NCI-H1092 (cell line): ENCODE measurements at regions not wholly inside any gene's neighbourhood (a gene's known extent, or its start where the extent isn't known, plus 50 kb on each side); places are given as distances from the start of the nearest gene placed in this dataset.

Experiments used
- DNase-seq: peaks from one replicate; lab custom pipeline; 2025; lab: John Stamatoyannopoulos, UW

GRCh38 chr11:25970726-25971508, 361.0 kb upstream of the ANO3 start:
- DNase-seq, result no peak

- DNase-seq, result no peak
Measured at GRCh38 chr11:25980091-25980490, 351.8 kb upstream of the ANO3 start.

DNA sequence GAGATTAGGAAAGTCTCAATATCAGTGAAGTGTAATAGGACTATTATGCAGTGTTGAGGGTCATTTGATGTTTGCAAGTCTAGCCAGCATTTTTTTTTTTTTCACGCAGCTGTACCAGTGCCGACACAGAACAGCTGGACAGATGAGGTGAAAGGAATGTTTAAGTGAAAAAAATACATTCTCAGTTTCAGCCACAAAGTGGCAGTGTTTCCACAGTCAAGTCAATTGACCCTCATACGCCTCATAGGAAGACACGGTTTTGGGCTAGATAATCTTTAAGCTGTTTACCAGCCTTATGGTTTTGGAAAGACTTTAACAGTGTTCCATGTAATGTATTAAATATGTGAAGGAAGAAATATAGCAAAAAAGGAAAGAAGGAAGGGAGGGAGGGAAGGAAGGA, 349.9 kb upstream of the ANO3 start:
- no peak for DNase-seq

- DNase-seq, result no peak
Measured at GRCh38 chr11:25983280-25983679, 348.6 kb upstream of the ANO3 start.

GRCh38 chr11:25988178-25988577, 343.8 kb upstream of the ANO3 start:
- no peak for DNase-seq

GRCh38 chr11:25990406-25990805, 341.5 kb upstream of the ANO3 start:
- no peak for DNase-seq

GRCh38 chr11:25991476-25991875, 340.5 kb upstream of the ANO3 start:
- no peak for DNase-seq

DNA sequence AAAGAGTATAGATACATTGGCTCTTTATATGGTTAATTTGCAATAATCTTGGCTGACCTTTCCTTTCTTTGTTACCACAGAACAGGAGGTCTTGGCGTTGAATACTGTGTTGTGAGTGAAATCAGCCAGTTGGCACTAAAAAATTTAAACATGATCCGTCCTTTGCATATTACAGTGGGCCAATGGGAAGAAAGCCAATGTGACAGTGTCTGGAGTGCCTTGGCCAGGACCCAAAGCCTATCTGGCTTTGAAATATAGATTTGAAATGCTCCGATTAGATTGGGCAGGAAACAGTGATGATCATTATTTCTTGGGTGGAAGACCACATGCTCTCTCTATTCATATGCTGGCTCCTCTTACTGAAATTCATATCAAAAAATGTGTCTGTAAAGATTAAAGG, 339.6 kb upstream of the ANO3 start:
- DNase-seq, result no peak

DNA sequence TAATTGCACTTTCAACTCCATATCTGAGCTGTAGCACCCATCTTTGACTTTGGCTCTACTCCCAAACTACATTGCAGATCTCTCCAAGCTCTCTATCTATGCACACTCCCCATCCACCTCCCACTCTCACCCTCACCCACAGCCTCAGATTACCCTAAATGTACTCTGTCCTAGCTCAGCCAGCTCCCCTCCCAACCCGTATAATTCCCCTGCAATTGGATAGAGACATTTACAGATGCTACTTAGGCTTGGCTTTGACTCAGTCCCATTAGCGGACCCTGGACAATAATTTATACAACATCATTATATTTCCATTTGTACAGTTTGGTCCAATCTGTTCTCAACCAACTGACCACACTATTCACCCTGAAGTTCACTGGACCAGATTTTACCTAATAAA, 338.9 kb upstream of the ANO3 start:
- DNase-seq, result peak; percentile 0

GRCh38 chr11:26011474-26011873, 320.5 kb upstream of the ANO3 start:
- DNase-seq, result no peak

GRCh38 chr11:26014456-26015115, 317.3 kb upstream of the ANO3 start:
- DNase-seq, result no peak

GRCh38 chr11:26017322-26017860, 314.5 kb upstream of the ANO3 start:
- DNase-seq, result no peak

DNA sequence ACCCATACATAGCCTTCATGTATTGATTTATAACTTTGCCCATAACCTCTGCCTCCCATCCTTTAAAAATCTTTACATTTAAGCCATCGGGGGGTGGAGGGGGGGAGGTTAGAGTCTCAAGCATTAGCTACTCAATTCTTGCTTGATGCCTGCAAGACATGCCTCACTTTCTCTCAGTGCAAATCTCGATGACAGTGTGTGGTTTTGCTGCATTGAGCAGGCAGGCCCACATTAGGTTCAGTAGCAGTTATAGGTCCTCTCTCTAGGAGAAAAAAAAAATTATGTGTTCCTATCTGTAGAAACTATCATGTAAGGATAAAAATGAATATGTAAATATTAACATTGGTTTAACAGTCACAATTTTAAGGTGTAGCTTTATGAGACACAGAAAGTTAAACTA, 314.0 kb upstream of the ANO3 start:
- DNase-seq, result no peak

GRCh38 chr11:26018336-26018735, 313.6 kb upstream of the ANO3 start:
- DNase-seq, result no peak

DNA sequence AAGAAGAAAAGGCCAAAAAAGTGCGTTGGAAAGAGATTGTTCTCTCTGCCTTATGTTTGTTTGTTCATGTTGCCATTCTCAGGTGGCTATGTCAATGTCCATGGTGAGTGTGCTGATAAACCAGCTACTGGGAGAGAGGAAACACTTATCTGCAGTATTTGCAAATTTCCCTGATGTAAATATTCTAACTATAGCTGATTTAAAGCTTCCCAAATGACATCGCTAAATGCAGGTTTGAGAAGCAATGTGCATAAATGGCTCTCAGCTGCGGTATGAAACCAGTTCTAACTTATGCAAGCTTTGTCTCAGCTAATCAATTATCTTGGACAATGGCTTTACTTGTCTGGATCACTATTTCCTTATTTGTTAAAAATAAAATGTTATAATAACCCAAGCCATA, 312.5 kb upstream of the ANO3 start:
- DNase-seq, result no peak

GRCh38 chr11:26021017-26021416, 310.9 kb upstream of the ANO3 start:
- DNase-seq, result no peak

GRCh38 chr11:26023057-26023456, 308.9 kb upstream of the ANO3 start:
- no peak for DNase-seq

- no peak for DNase-seq
Measured at GRCh38 chr11:26025676-26026075, 306.3 kb upstream of the ANO3 start.

GRCh38 chr11:26026078-26026477, 305.9 kb upstream of the ANO3 start:
- no peak for DNase-seq

DNA sequence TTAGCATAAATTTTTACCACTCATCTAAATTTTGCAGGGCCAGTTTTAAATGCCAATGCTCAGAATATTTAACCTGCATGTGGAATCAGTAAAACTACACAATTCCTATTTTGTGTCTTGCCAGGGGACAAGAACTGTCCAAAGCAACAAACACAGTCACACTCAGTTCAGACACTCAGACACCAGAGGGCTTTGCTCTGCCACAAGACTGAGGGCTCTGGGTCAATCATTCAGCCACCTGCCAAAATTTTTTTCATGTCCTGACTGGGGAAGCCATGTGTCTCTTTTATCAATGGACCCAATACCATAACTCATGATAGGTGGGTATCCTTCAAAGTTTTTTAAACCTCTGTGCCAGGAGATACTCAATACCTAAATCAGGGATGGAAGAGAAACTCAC, 304.0 kb upstream of the ANO3 start:
- no peak for DNase-seq

GRCh38 chr11:26028393-26028911, 303.5 kb upstream of the ANO3 start:
- DNase-seq, result no peak

DNA sequence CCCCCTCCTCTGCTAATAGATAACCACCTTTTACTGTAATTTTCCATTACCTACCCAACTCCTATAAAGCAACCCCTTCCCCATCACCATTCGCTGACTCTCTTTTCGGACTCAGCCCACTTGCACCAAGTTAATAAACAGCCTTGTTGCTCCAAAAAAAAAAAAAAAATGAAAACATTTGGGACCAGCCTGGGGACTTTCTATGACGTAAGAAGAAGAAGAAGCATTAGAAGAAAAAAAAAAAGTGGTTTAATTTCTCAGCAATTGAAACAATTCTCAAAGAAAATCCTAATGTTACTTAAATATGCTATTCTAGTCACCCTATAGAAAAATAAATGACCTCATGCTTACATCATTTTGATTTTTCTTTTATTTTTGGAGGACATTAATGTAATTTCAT, 301.5 kb upstream of the ANO3 start:
- no peak for DNase-seq

DNA sequence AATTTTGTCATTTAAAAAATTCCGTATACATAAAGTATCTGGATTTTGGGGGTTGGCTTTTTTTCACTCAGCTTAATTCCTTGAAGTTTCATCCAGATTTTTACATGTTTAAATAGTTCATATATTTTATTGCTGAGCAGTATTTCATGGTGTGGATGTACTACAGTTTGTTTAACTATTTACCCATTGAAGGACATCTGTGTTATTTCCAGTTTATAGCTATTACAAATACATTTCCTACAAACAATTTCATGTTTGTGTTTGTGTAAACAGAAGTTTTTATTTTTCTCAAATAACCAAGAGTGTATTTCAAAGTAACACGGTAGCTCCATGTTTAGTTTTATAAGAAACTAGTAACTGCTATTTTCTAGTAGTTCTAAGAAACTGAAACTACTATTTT, 299.7 kb upstream of the ANO3 start:
- no peak for DNase-seq
